ENCODE measurements at regions not wholly inside any gene's neighbourhood (a gene's known extent, or its start where the extent isn't known, plus 50 kb on each side); places are given as distances from the start of the nearest gene placed in this dataset.

DNA sequence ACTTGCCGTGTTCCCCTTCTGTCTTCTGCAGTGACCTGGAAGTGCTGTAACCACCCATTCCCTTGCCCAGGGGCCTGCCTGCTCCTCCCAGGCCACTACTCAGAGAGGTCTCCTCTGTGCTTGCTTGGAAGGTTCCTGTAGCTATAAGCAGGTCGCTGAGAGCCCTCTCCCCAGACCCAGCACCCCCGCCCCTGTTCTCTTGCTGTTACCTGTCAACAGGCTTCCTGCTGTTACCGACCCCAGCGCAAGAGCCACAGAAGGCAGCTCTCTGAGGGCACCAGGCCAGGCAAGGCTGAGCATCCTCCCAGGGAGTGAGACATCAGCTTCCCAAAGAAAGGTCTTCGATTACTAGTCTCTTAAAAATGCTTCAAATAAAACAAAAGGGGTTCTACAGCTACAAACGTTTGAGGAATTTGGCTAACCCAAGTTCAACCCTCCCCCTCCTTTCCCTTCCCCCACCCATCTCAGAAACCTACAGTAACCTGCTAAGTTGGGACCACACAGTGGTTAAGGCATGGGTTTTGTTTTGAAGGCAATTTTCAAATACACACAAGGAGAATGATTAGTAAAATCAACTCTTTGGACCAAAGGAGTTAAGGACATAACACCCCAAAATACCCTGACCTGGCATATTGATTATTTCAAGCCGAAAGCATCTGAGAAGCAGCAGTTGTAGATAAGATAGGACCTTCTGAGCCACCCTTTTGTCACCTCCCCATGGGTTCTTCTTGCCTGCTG lies 74.9 kb upstream of the MFGE8 start:
- peaks cover 0 to 17% (median 3%) of the 10 kb centered on the region in 4 donors for H3K4me1 ChIP-seq
- intact Hi-C loops (cut with DNase I), result no loop called here
- no peaks in the 10 kb centered on the region for H3K9me3 ChIP-seq
- no peak for DNase-seq (ENCODE audit: extremely low spot score)
- H3K4me3 ChIP-seq, result no peak overlapping the region
- no peaks in the 10 kb centered on the region for H3K36me3 ChIP-seq
- H3K27me3 ChIP-seq, result no peaks in the 10 kb centered on the region
- 65% methylated on average over 8 of the region's 8 CpGs for WGBS
- TF ChIP-seq CTCF (IDR thresholded peaks at IDR 0.05) (no peak), POLR2A (IDR thresholded peaks at IDR 0.05; ENCODE audit: low read depth) (no peak), POLR2AphosphoS5 (IDR thresholded peaks at IDR 0.05) (no peak), EP300 (IDR thresholded peaks at IDR 0.05) (no peak)
- no peak overlapping the region for H3K27ac ChIP-seq (replicated peaks in 1 of 4)

GRCh38 chr15:88989578-88989977 lies 76.4 kb upstream of the MFGE8 start:
- TF ChIP-seq POLR2A (IDR thresholded peaks at IDR 0.05; ENCODE audit: low read depth) (no peak), EP300 (IDR thresholded peaks at IDR 0.05) (no peak), POLR2AphosphoS5 (IDR thresholded peaks at IDR 0.05) (no peak), CTCF (IDR thresholded peaks at IDR 0.05) (no peak)
- DNase-seq (ENCODE audit: extremely low spot score), result no peak
- Histone ChIP-seq H3K9me3 (no peaks in the 10 kb centered on the region), H3K27ac (replicated peaks in 1 of 4) (peak overlapping the region in 1 of 4 donors; percentile 34), H3K36me3 (no peaks in the 10 kb centered on the region), H3K27me3 (no peaks in the 10 kb centered on the region), H3K4me1 (peaks cover 0 to 12% (median 0%) of the 10 kb centered on the region in 4 donors), H3K4me3 (no peak overlapping the region)
- intact Hi-C loops (cut with DNase I), result no loop called here
- 65% methylated on average over 5 of the region's 5 CpGs for WGBS

DNA sequence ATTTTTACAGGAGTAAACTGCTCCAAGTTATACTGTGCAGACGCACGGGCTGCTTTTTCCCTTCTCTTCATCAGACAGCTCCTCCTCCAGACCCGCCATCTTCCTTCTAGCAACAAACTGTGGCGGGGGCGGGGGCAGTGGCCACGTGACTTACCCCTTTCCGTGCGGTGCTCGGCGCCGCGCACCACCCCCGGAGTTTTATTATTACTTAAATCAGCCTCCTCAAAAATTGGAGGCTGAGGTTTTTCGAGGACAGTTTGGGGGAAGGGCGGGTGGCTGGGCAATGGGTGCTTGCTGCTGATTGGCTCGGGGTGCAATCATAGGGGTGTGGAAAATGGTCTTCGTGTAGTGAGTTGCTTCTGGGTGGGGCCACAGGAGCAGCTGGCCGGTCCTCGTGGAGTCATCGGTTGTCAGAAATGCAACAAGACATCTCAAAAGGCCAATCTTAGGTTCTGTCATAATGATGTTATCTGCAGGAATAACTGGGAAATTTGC lies 77.1 kb upstream of the MFGE8 start:
- H3K4me3 ChIP-seq, result no peak overlapping the region
- no peak for TF ChIP-seq POLR2A (IDR thresholded peaks at IDR 0.05; ENCODE audit: low read depth)
- no peak for TF ChIP-seq EP300 (IDR thresholded peaks at IDR 0.05)
- TF ChIP-seq POLR2AphosphoS5 (IDR thresholded peaks at IDR 0.05), result no peak
- no peak for TF ChIP-seq CTCF (IDR thresholded peaks at IDR 0.05)
- H3K4me1 ChIP-seq, result peaks cover 0 to 12% (median 0%) of the 10 kb centered on the region in 4 donors
- 83% methylated on average over 20 of the region's 20 CpGs for WGBS
- peak overlapping the region in 1 of 4 donors; percentile 34 for H3K27ac ChIP-seq (replicated peaks in 1 of 4)
- no peaks in the 10 kb centered on the region for H3K9me3 ChIP-seq
- intact Hi-C loops (cut with DNase I), result no loop called here
- no peaks in the 10 kb centered on the region for H3K27me3 ChIP-seq
- no peak for DNase-seq (ENCODE audit: extremely low spot score)
- H3K36me3 ChIP-seq, result no peaks in the 10 kb centered on the region

DNA sequence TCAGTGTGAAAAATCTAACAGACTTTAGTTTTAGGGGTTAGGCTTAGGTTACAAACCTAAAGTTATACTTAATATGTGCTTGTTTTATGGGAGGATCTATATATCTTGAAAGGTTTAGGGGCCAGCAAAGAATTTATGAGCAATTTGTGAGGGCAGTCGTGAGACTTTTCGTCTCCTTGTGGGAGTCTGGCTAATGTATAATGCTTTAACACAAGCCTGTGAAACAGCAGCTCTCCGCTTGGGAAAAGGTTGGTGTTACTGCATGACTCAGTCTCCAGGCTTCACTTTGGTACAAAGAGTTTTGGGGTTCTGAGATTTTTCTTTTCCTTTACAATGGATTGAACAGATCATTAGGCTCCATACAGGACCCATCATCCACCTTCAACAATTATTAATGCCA lies 79.0 kb upstream of the MFGE8 start:
- no peak overlapping the region for H3K4me3 ChIP-seq
- no peak for TF ChIP-seq POLR2AphosphoS5 (IDR thresholded peaks at IDR 0.05)
- no peak for TF ChIP-seq POLR2A (IDR thresholded peaks at IDR 0.05; ENCODE audit: low read depth)
- no peak for TF ChIP-seq CTCF (IDR thresholded peaks at IDR 0.05)
- no peak for TF ChIP-seq EP300 (IDR thresholded peaks at IDR 0.05)
- no peaks in the 10 kb centered on the region for H3K36me3 ChIP-seq
- H3K27ac ChIP-seq (replicated peaks in 1 of 4), result no peak overlapping the region
- no peaks in the 10 kb centered on the region for H3K27me3 ChIP-seq
- H3K4me1 ChIP-seq, result peaks cover 0 to 12% (median 0%) of the 10 kb centered on the region in 4 donors
- intact Hi-C loops (cut with DNase I), result no loop called here
- no peaks in the 10 kb centered on the region for H3K9me3 ChIP-seq
- DNase-seq (ENCODE audit: extremely low spot score), result no peak
- WGBS, result 96% methylated on average over 3 of the region's 3 CpGs

Measured in esophagus muscularis mucosa (tissue), 4 donors.